Fibroblast of skin of scalp (primary cell): ENCODE measurements at regions not wholly inside any gene's neighbourhood (a gene's known extent, or its start where the extent isn't known, plus 50 kb on each side); places are given as distances from the start of the nearest gene placed in this dataset.

Experiments used
- DNase-seq: peaks from one replicate; pipeline ENCODE4 v3.0.0-alpha.2; 2013

- no peak for DNase-seq
Measured at GRCh38 chr6:23969344-23969743, 156.7 kb upstream of the NRSN1 start.

- DNase-seq, result no peak
Measured at GRCh38 chr6:23977706-23978105, 148.3 kb upstream of the NRSN1 start.

- no peak for DNase-seq
Measured at GRCh38 chr6:23980965-23981364, 145.1 kb upstream of the NRSN1 start.

GRCh38 chr6:23981923-23982322, 144.1 kb upstream of the NRSN1 start:
- no peak for DNase-seq

- DNase-seq, result no peak
Measured at GRCh38 chr6:23983735-23984134, 142.3 kb upstream of the NRSN1 start.

GRCh38 chr6:23985015-23985414, 141.0 kb upstream of the NRSN1 start:
- DNase-seq, result no peak

- DNase-seq, result no peak
Measured at GRCh38 chr6:23989885-23990533, 136.0 kb upstream of the NRSN1 start.

- no peak for DNase-seq
Measured at GRCh38 chr6:23994013-23994412, 132.0 kb upstream of the NRSN1 start.

GRCh38 chr6:24004062-24004461, 122.0 kb upstream of the NRSN1 start:
- DNase-seq, result peak; percentile 23

GRCh38 chr6:24004659-24005058, 121.4 kb upstream of the NRSN1 start:
- DNase-seq, result no peak

- DNase-seq, result no peak
Measured at GRCh38 chr6:24006254-24006653, 119.8 kb upstream of the NRSN1 start.

GRCh38 chr6:24009319-24009718, 116.7 kb upstream of the NRSN1 start:
- DNase-seq, result no peak

- DNase-seq, result no peak
Measured at GRCh38 chr6:24010133-24010532, 115.9 kb upstream of the NRSN1 start.

GRCh38 chr6:24016286-24016685, 109.7 kb upstream of the NRSN1 start:
- DNase-seq, result no peak

GRCh38 chr6:24016857-24017256, 109.2 kb upstream of the NRSN1 start:
- no peak for DNase-seq

- DNase-seq, result no peak
Measured at GRCh38 chr6:24019393-24019792, 106.6 kb upstream of the NRSN1 start.

GRCh38 chr6:24019830-24020229, 106.2 kb upstream of the NRSN1 start:
- no peak for DNase-seq

- no peak for DNase-seq
Measured at GRCh38 chr6:24026050-24026449, 100.0 kb upstream of the NRSN1 start.

GRCh38 chr6:24031496-24031895, 94.5 kb upstream of the NRSN1 start:
- DNase-seq, result no peak

- no peak for DNase-seq
Measured at GRCh38 chr6:24032896-24033688, 92.9 kb upstream of the NRSN1 start.

GRCh38 chr6:24043848-24044247, 82.2 kb upstream of the NRSN1 start:
- DNase-seq, result no peak

GRCh38 chr6:24051942-24052589, 73.9 kb upstream of the NRSN1 start:
- no peak for DNase-seq

GRCh38 chr6:24052590-24052961, 73.4 kb upstream of the NRSN1 start:
- DNase-seq, result no peak

- no peak for DNase-seq
Measured at GRCh38 chr6:24053057-24053456, 73.0 kb upstream of the NRSN1 start.
